IPS-20b (cell line): ENCODE measurements at regions not wholly inside any gene's neighbourhood (a gene's known extent, or its start where the extent isn't known, plus 50 kb on each side); places are given as distances from the start of the nearest gene placed in this dataset.

Experiments
- H3K27ac ChIP-seq: one replicate; pipeline ENCODE4 v1.5.1; 2013; ENCODE audit warnings: low read length
- H3K27me3 ChIP-seq: 2 replicates; pipeline ENCODE4 v1.6.1; 2013; ENCODE audit warnings: mild to moderate bottlenecking, low read length, inconsistent platforms; ENCODE audit not compliant: insufficient read depth
- H3K36me3 ChIP-seq: 2 replicates; pipeline ENCODE4 v1.6.1; 2013; ENCODE audit warnings: low read depth, mild to moderate bottlenecking, inconsistent platforms, low read length, moderate library complexity; ENCODE audit not compliant: insufficient read depth
- H3K4me1 ChIP-seq: 2 replicates; pipeline ENCODE4 v1.6.1; 2013; ENCODE audit warnings: mild to moderate bottlenecking, control low read depth, inconsistent platforms, low read length, moderate library complexity; ENCODE audit not compliant: insufficient read depth
- H3K4me3 ChIP-seq: 2 replicates; pipeline ENCODE4 v1.5.1; 2013; ENCODE audit warnings: mild to moderate bottlenecking, low read length, inconsistent platforms
- H3K9ac ChIP-seq: 2 replicates; pipeline ENCODE4 v1.6.1; 2013; ENCODE audit warnings: low read depth, mild to moderate bottlenecking, inconsistent platforms, low read length, moderate library complexity
- H3K9me3 ChIP-seq: 2 replicates; pipeline ENCODE4 v1.6.1; 2013; ENCODE audit warnings: mild to moderate bottlenecking, low read depth, low read length, inconsistent platforms; ENCODE audit not compliant: insufficient read depth

DNA sequence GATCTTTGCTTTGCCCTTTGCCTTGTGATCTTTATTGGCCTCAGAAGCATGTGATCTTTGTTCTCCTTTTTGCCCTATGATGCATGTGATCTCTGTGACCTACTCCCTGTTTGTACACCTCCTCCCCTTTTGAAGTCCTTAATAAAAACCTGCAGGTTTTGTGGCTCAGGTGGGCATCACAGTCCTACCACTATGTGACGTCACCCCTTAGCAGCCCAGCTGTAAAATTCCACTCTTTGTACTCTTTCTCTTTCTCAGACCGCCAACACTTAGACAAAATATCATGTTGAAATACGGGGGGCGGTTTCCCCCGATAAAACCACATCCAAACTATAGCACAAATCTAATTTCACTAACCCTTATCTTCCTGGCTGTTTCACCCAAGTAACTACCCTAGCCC, 76.7 kb upstream of the RAPGEF4 start:
- H3K27me3 ChIP-seq: no peaks in the 10 kb centered on the region
- H3K27ac ChIP-seq: no peak overlapping the region
- peaks cover 4% of the 10 kb centered on the region for H3K9me3 ChIP-seq
- H3K36me3 ChIP-seq: no peaks in the 10 kb centered on the region
- H3K9ac ChIP-seq: no peak overlapping the region
- H3K4me3 ChIP-seq: no peak overlapping the region
- H3K4me1 ChIP-seq: no peaks in the 10 kb centered on the region

DNA sequence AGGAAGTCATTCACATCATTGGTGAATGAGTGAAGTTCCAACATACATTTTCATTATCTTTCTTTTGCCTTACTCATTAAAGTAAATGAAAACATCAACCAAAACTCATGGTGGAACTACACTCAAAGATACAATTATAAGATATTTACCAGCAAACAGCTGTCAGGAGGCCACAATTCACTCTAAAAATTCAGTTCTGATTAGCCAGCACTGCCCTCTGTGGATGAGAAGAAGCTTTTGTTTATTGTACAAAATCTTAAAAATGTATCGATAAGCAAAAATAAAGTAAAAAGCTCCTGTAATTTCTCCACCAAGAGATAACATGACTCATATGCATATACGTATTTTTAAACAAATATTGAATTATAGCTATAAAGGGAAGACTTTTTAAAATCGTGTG, 73.5 kb upstream of the RAPGEF4 start:
- H3K27me3 ChIP-seq: no peaks in the 10 kb centered on the region
- H3K36me3 ChIP-seq: no peaks in the 10 kb centered on the region
- H3K9me3 ChIP-seq: peaks cover 4% of the 10 kb centered on the region
- H3K9ac ChIP-seq: no peak overlapping the region
- H3K4me1 ChIP-seq: peaks cover 3% of the 10 kb centered on the region; the same call in 1 of the 2 replicates
- H3K4me3 ChIP-seq: no peak overlapping the region
- H3K27ac ChIP-seq: no peak overlapping the region

DNA sequence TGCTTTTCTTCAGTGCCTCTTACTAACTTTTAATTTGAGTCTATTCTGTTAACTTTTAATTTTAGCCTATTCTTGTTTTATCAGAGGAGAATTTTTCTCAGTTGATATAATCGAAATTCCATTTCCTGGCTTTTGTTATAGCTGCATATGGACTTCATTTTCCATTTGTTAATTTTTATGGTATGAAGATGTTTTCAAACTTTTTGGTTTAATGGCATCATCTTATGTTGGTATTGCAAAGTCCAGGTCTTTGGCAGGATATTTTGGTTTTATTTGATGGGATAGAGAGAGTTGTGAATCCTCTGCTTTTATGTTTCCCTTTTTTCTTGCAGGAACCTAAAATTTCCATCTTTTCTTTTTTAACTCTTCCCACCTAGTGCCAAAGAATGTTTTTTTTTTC, 70.9 kb upstream of the RAPGEF4 start:
- no peak overlapping the region for H3K9ac ChIP-seq
- H3K27me3 ChIP-seq: no peaks in the 10 kb centered on the region
- H3K4me3 ChIP-seq: no peak overlapping the region
- H3K9me3 ChIP-seq: no peaks in the 10 kb centered on the region; the same call in none of the 2 replicates
- peaks cover 8% of the 10 kb centered on the region; the same call in 1 of the 2 replicates for H3K4me1 ChIP-seq
- H3K36me3 ChIP-seq: no peaks in the 10 kb centered on the region
- H3K27ac ChIP-seq: no peak overlapping the region

DNA sequence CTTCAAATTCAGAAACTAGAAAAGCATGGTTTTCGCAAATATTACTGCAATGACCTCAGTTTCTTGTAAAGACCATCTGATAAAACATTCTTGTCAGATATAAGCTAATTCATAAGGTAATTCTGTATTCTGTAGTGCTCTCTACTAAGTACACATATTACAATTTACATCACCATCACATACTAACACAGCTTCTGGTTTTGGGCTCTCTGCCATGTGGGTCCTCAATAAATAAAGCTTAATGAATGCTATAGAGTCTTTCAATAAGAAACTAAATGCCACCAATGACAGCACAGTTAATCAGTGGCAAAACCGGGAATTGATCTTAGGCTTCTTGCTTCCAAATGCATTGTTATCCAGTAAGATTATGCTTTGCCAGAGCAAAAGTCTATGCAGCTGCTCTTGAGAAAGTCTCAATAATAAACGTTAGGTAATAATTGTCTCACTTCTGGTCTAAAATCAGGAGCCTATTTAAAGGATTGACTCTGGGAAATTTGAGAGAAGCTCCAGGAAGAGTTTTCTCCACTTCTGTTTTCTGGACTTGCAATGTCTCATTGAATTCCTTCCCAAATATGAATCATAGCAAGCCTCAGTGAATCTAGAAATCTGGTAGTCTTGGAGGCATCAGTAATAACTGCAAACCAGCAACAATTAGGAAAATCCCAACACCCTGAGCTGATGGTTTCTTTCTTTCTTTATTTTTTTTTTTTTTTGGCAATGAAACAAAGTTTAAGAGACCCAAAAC, 67.9 kb upstream of the RAPGEF4 start:
- Histone ChIP-seq H3K4me1 (peaks cover 8% of the 10 kb centered on the region; the same call in 1 of the 2 replicates), H3K27me3 (no peaks in the 10 kb centered on the region), H3K36me3 (no peaks in the 10 kb centered on the region), H3K27ac (no peak overlapping the region), H3K9ac (no peak overlapping the region), H3K9me3 (no peaks in the 10 kb centered on the region; the same call in none of the 2 replicates), H3K4me3 (no peak overlapping the region)

DNA sequence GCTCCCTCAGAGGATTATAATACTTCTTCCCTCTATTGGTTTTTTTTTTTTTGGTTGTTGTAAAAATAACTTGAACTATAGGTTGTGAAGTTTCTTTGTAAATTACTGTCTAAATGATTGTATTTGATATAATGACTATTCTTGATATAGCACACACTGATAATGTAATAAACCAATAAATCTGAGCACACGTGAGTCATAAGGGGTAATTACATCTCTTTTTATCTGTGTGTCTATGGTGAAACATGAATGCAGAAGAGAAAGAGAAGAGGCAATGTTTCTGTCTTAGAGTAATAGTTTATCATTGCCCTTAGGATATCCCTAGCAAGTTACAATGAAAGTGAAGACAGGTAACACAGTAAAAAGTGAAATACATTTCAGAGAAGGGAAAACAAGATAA, 64.1 kb upstream of the RAPGEF4 start:
- Histone ChIP-seq H3K9me3 (peaks cover 2% of the 10 kb centered on the region; the same call in 1 of the 2 replicates), H3K36me3 (no peaks in the 10 kb centered on the region), H3K27me3 (peaks cover 18% of the 10 kb centered on the region), H3K27ac (no peak overlapping the region), H3K4me3 (no peak overlapping the region), H3K9ac (no peak overlapping the region), H3K4me1 (peaks cover 8% of the 10 kb centered on the region; the same call in 1 of the 2 replicates)

DNA sequence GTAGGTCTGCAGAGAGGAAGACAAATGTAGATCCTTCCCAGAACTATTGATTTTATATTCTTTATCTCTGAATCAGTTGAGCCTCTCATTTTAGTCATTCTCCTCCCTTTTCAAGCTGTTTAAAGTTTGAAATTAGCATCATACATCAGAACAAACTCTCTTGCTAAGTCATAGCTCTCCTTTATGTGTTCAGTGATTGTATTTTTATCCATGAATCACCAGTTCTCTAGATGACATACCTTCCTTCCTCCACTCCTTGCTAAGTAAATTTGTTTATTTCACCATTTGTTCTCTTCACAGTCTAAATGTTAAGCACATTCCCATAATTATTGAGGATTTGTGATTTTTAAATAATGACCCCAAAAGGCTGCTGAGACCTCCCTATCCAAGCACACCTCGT, 63.5 kb upstream of the RAPGEF4 start:
- Histone ChIP-seq H3K4me3 (no peak overlapping the region), H3K4me1 (peaks cover 5% of the 10 kb centered on the region; the same call in 1 of the 2 replicates), H3K27me3 (peaks cover 18% of the 10 kb centered on the region), H3K9me3 (peaks cover 2% of the 10 kb centered on the region; the same call in 1 of the 2 replicates), H3K36me3 (no peaks in the 10 kb centered on the region), H3K27ac (no peak overlapping the region), H3K9ac (no peak overlapping the region)

DNA sequence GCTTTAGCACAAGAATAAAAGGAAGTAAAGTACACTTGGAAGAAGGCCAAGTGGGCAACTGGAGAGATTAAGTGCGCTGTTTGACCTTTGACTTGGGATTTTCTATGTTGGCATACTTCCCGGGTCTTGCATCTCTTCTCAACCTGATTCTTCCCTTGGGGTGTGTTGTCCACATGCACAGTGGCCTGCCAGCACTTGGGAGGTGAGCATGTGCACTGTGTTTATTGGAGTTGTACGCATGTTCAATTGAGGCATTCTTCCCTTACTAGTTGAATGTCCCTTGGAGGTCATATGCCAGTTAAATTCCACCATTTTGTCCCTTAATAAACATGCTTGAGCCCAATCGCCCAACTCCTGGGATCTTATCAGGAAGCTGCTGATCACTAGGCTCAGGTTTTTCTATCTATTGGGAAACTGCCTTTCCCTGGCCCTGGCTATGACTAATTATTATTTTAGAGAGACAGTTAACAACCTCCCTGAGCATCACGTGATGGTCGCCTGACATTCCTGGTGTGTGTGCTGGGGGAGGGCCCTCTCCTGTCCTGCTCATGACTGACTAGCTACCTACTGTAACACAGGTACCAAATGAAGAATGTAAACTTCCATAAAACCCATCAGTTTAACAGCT, 62.5 kb upstream of the RAPGEF4 start:
- Histone ChIP-seq H3K36me3 (no peaks in the 10 kb centered on the region), H3K4me3 (no peak overlapping the region), H3K27ac (no peak overlapping the region), H3K4me1 (no peaks in the 10 kb centered on the region), H3K27me3 (peaks cover 18% of the 10 kb centered on the region), H3K9ac (no peak overlapping the region), H3K9me3 (peaks cover 2% of the 10 kb centered on the region; the same call in 1 of the 2 replicates)

DNA sequence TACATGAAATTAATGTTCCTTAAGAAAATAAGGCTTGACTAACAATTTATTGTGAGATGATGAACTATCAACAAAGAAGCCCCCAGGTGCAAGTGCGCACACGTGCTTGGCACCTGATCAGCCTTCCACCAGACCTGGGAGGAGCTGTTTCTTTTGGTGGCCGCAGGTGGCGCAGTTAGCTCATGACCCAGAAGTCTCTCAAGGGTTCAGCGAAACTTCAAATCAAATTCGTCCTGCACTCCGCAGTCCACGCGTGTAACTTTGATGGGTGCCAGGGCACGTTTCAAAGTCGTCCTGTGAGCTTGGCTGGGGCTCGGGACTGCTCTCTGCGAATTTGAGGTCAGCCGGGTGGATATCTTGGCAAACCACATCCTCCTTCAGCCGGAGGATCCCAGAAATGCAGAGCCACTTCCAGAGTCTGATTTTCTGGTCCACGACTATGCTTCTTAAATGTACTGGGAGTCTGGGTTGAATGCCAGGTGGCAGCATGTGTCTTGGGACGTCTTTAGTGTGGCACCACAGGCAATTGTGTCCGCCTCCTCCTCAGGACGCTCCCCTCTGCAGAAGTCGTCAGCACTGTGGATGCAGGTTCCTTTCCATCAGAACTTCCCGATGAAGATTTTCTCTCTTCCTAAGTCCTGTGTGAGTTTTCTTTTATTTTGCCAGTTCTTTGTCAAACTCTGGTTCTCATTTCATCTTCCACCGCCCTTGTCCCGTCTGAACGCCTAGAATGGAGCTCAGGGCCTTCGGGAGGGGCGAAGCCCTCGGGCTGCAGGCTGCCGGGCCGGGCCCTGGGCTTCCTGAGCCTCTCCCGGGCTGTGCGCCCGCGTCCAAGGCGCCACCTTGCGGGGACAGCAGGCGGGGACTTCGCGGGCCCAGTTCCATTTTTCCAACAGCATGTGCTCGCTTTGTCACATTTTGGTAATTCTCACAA, 61.3 kb upstream of the RAPGEF4 start:
- H3K9ac ChIP-seq: no peak overlapping the region; the same call in 1 of the 2 replicates
- H3K27ac ChIP-seq: no peak overlapping the region
- H3K27me3 ChIP-seq: peaks cover 18% of the 10 kb centered on the region
- no peaks in the 10 kb centered on the region for H3K36me3 ChIP-seq
- peaks cover 2% of the 10 kb centered on the region; the same call in 1 of the 2 replicates for H3K9me3 ChIP-seq
- peak overlapping the region; percentile 35; the same call in 1 of the 2 replicates for H3K4me3 ChIP-seq
- no peaks in the 10 kb centered on the region for H3K4me1 ChIP-seq

DNA sequence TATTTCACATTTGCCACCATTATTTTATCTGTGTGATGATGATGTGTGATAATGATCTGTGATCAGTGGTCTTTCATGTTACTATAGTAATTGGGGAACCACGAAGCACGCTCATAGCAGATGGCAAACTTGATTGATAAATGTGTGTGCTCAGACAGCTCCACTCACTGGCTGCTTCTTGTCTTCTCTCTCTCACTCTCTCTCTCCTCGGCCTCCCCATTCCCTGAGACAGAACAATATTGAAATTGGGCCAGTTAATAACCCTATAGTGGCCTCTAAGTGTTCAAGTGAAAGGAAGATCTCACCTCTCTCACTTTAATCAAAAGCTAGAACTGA, 60.7 kb upstream of the RAPGEF4 start:
- H3K36me3 ChIP-seq: no peaks in the 10 kb centered on the region
- no peak overlapping the region; the same call in 1 of the 2 replicates for H3K9ac ChIP-seq
- no peaks in the 10 kb centered on the region for H3K4me1 ChIP-seq
- peaks cover 2% of the 10 kb centered on the region; the same call in 1 of the 2 replicates for H3K9me3 ChIP-seq
- peaks cover 18% of the 10 kb centered on the region for H3K27me3 ChIP-seq
- H3K4me3 ChIP-seq: peak overlapping the region; percentile 35; the same call in 1 of the 2 replicates
- no peak overlapping the region for H3K27ac ChIP-seq

DNA sequence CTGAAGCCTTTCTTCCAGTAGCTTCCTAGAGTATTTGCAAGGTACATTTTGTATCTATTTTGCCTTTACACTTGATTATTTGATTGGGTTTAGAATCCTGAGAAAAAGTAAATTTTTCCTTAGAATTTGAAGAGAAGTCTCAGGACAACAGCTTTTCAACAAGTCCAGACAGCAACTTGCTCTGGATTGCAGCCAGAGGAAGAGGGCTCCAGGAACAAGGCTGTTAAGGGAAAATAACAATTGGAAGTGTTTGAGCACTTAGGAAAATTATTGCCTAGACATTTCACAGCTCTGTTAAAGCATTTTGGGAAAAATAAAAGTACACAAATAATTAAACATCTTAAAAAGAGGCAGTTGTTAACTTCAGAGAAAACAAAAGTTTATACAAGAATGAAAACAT, 58.3 kb upstream of the RAPGEF4 start:
- Histone ChIP-seq H3K4me3 (no peak overlapping the region), H3K27ac (no peak overlapping the region), H3K9me3 (peaks cover 2% of the 10 kb centered on the region; the same call in 1 of the 2 replicates), H3K4me1 (no peaks in the 10 kb centered on the region), H3K27me3 (peaks cover 18% of the 10 kb centered on the region), H3K36me3 (no peaks in the 10 kb centered on the region), H3K9ac (no peak overlapping the region)

DNA sequence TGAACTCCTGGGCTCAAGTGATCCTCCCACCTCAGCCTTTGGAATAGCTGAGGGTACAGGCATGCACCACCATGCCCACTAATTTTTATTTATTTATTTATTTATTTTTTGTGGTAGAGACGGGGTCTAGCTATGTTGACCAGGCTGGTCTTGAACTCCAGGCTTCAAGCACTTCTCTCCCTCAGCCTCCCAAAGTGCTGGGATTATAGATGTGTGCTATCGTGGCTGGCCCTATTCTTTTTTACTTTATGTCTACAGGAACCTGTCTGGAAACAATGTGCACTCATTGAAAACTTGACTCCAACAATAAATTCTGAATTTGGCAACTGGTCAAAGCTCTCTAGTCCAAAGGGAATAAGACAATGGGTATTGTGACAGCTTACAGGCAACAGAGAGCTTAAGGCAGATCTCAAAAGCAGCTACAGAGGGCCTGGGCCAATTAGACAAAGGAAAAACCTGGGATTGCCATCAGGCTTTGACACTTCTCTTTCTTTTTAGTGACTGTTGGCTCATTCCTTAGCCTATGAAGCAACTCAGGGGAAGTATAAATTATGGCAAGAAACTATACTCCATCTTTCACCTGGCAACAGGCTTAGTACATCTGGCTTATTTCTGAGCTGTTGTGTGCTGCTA, 55.1 kb upstream of the RAPGEF4 start:
- Histone ChIP-seq H3K27me3 (no peaks in the 10 kb centered on the region), H3K9ac (no peak overlapping the region), H3K9me3 (peaks cover 6% of the 10 kb centered on the region; the same call in 1 of the 2 replicates), H3K27ac (no peak overlapping the region), H3K36me3 (no peaks in the 10 kb centered on the region), H3K4me1 (no peaks in the 10 kb centered on the region), H3K4me3 (no peak overlapping the region)
